ENCODE measurements at regions not wholly inside any gene's neighbourhood (a gene's known extent, or its start where the extent isn't known, plus 50 kb on each side); places are given as distances from the start of the nearest gene placed in this dataset.

DNA sequence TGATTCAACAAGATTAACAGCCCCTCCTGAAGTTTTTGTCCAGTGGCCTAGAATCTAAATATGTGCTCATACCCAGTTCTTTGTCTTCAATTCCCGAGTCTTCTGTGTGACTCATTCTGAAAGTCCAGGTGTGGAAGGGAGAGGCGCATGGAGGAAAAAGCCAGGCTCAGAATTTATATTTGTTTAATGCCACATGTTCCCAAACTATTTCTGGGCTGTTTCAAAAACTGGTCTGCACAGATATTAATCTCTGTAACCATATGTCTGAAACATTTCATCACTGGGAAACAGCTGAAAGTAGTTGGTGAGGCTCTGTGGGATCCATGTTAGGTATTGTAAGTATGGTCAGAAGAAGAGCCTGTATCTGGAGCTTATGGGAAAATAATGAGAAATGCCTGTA, 266.0 kb downstream of the PAX1 start:
- no CpG with 5 or more reads among the region's 2 CpGs for WGBS (ENCODE audit: extremely low coverage, insufficient read length, low lambda C conversion rate)

More for the DNA sequence above, 266.0 kb downstream of the PAX1 start:
- H3T11ph ChIP-seq (ENCODE audit: low read length): no peak overlapping the region
- no peak overlapping the region for H4K91ac ChIP-seq (ENCODE audit: insufficient read length, low read depth, low read length)
- no peak overlapping the region for H3K14ac ChIP-seq (ENCODE audit: insufficient read depth, low read length)
- H3K27me3 ChIP-seq (ENCODE audit: insufficient read depth, low read length): no peaks in the 10 kb centered on the region
- H2BK15ac ChIP-seq (ENCODE audit: low read depth, low read length): no peak overlapping the region
- Mint-ChIP-seq H3K9me3 (peaks cover 4 to 9% of the 10 kb centered on the region in 2 experiments; a peak in 2 of 5 replicates), H3K4me1 (no peaks in the 10 kb centered on the region), H3K27ac (no peak overlapping the region), H3K36me3 (ENCODE audit: insufficient read depth in 1 of 3, low read depth in 3 of 3) (peaks cover 0 to under 1% (median 0%) of the 10 kb centered on the region in 3 experiments; a peak in 1 of 7 replicates), H3K27me3 (ENCODE audit: low read depth) (peaks cover 2% of the 10 kb centered on the region; the same call in 1 of the 2 replicates), H3K4me3 (no peak overlapping the region)
- no peaks in the 10 kb centered on the region for H3K79me2 ChIP-seq (ENCODE audit: insufficient read depth, low read length)
- H4K5ac ChIP-seq (ENCODE audit: insufficient read length, low read depth, low read length): no peak overlapping the region
- H4K20me1 ChIP-seq (ENCODE audit: control insufficient read depth, insufficient read depth, insufficient read length): no peaks in the 10 kb centered on the region
- no peak overlapping the region for H2BK120ac ChIP-seq (ENCODE audit: low read depth, low read length, poor library complexity, severe bottlenecking)
- no peak overlapping the region for H3K27ac ChIP-seq (ENCODE audit: insufficient read length, low read depth, low read length)
- no peak for DNase-seq
- no peaks in the 10 kb centered on the region for H3K79me1 ChIP-seq (ENCODE audit: insufficient read depth, low read depth, low read length, poor library complexity, severe bottlenecking)
- H3K9ac ChIP-seq (ENCODE audit: extremely low read depth, insufficient read length, low read length): no peak overlapping the region
- no peak overlapping the region for H2AK5ac ChIP-seq (ENCODE audit: insufficient read length, low read length)
- no peak overlapping the region for H3K56ac ChIP-seq (ENCODE audit: insufficient read length, low read depth, low read length)
- no peak overlapping the region for H2BK5ac ChIP-seq (ENCODE audit: insufficient read length, low read length)
- no peaks in the 10 kb centered on the region for H3K4me1 ChIP-seq (ENCODE audit: insufficient read depth, low read length)
- H3K23me2 ChIP-seq (ENCODE audit: insufficient read length, low read depth, low read length, poor library complexity, severe bottlenecking): no peaks in the 10 kb centered on the region
- H2BK12ac ChIP-seq (ENCODE audit: insufficient read length, low read depth, low read length): no peak overlapping the region
- no peak overlapping the region for H2BK20ac ChIP-seq (ENCODE audit: low read depth, low read length, poor library complexity, severe bottlenecking)
- no peaks in the 10 kb centered on the region for H3K9me3 ChIP-seq (ENCODE audit: control insufficient read depth, low read depth, low read length)
- H3K18ac ChIP-seq (ENCODE audit: insufficient read length, low read depth, low read length): no peak overlapping the region
- no peak overlapping the region for H3K4ac ChIP-seq (ENCODE audit: low read depth, low read length)
- H4K8ac ChIP-seq (replicated peaks; ENCODE audit: insufficient read length, low read depth, low read length): no peak overlapping the region
- no peak overlapping the region for H2AFZ ChIP-seq (ENCODE audit: low read length)
- H3K4me2 ChIP-seq (ENCODE audit: insufficient read depth, insufficient read length, low read length): no peak overlapping the region
- H3K23ac ChIP-seq (ENCODE audit: insufficient read length, low read depth, low read length): no peak overlapping the region
- TF ChIP-seq, protein P1, sequence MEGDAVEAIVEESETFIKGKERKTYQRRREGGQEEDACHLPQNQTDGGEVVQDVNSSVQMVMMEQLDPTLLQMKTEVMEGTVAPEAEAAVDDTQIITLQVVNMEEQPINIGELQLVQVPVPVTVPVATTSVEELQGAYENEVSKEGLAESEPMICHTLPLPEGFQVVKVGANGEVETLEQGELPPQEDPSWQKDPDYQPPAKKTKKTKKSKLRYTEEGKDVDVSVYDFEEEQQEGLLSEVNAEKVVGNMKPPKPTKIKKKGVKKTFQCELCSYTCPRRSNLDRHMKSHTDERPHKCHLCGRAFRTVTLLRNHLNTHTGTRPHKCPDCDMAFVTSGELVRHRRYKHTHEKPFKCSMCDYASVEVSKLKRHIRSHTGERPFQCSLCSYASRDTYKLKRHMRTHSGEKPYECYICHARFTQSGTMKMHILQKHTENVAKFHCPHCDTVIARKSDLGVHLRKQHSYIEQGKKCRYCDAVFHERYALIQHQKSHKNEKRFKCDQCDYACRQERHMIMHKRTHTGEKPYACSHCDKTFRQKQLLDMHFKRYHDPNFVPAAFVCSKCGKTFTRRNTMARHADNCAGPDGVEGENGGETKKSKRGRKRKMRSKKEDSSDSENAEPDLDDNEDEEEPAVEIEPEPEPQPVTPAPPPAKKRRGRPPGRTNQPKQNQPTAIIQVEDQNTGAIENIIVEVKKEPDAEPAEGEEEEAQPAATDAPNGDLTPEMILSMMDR (conservative IDR thresholded peaks at IDR 0.05): no peak

Measured in H9 (cell line).